GM12873 (cell line): ENCODE measurements at regions not wholly inside any gene's neighbourhood (a gene's known extent, or its start where the extent isn't known, plus 50 kb on each side); places are given as distances from the start of the nearest gene placed in this dataset.

Experiments
- TF ChIP-seq, protein P1 (sequence below): IDR thresholded peaks from 2 replicates; pipeline ENCODE4 v1.5.1; 2012; ENCODE audit warnings: low read depth, mild to moderate bottlenecking, moderate library complexity, low read length, control low read depth; ENCODE audit not compliant: insufficient read depth; ENCODE audit errors: missing control alignments

- TF ChIP-seq, protein P1, sequence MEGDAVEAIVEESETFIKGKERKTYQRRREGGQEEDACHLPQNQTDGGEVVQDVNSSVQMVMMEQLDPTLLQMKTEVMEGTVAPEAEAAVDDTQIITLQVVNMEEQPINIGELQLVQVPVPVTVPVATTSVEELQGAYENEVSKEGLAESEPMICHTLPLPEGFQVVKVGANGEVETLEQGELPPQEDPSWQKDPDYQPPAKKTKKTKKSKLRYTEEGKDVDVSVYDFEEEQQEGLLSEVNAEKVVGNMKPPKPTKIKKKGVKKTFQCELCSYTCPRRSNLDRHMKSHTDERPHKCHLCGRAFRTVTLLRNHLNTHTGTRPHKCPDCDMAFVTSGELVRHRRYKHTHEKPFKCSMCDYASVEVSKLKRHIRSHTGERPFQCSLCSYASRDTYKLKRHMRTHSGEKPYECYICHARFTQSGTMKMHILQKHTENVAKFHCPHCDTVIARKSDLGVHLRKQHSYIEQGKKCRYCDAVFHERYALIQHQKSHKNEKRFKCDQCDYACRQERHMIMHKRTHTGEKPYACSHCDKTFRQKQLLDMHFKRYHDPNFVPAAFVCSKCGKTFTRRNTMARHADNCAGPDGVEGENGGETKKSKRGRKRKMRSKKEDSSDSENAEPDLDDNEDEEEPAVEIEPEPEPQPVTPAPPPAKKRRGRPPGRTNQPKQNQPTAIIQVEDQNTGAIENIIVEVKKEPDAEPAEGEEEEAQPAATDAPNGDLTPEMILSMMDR = no peak
These were observed 167.2 kb downstream of the BTC start for GRCh38 chr4:74627093-74627492.

GRCh38 chr4:74627504-74627903 is 166.8 kb downstream of the BTC start:
- TF ChIP-seq, protein P1 = no peak

- TF ChIP-seq, protein P1 = no peak
These were observed 165.3 kb downstream of the BTC start for GRCh38 chr4:74628852-74629620.

DNA sequence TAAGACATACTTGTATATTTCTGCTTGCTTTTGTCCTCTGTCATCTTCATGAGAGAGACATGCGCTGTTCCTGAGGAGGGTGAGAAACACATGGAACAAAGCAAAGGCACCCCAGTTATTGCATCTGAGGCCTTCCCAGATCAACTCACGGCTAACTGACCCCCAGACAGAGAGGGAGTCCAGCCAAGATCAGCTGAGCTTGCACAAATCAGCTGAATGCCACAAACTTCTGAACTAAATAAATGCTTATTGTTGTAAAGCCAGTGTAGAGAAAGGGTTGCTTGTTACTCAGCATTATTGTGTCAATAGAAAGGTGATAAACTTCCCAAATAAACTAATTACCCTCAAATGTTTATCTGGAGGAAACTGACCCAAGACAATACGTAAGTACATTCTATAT is 163.8 kb downstream of the BTC start:
- TF ChIP-seq, protein P1 = no peak

- TF ChIP-seq, protein P1 = no peak
These were observed 163.0 kb downstream of the BTC start for GRCh38 chr4:74631338-74631737.

DNA sequence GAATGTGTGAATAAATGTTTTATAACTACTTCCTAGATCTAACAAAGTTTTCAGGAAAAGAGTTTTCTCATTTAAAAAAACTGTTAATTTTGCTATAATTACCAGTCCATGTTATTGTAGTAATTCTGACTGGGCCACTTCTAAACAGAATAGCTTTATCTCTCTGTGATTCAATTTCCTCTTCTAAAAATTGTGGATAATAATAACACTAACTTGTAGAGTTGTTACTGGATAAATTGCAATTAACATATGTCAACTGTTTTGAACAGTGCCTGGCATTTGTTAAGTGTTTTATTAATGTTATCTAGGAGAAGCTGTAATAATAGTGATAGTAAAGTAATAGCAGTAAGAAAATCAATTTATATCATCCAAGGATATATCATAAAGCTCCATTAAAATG is 162.3 kb downstream of the BTC start:
- TF ChIP-seq, protein P1 = no peak

DNA sequence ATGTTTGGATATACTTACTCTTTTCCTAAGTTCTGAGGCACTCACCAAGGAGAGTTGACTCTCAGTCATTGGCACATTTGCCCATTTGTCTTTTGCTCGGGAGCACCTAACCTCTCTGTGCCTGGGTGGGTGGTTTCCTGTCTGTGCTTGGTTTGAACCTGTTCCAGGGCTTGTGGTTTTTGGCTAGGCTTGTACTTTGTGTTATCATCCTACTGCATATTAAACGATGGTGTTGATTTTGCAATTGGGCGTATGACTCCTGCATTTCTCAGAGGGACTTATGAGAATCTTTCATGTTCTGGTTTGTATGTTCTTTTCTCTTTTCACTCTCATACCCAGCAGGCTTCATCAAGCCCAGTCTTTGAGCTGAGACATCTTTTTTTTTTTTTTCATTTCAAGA is 161.7 kb downstream of the BTC start:
- TF ChIP-seq, protein P1 = no peak

GRCh38 chr4:74635074-74635473 is 159.2 kb downstream of the BTC start:
- TF ChIP-seq, protein P1 = no peak
